22Rv1 (cell line): ENCODE measurements at regions not wholly inside any gene's neighbourhood (a gene's known extent, or its start where the extent isn't known, plus 50 kb on each side); places are given as distances from the start of the nearest gene placed in this dataset.

Experiments
- H3K27ac ChIP-seq: fragments of 450-650 bp; 2 replicates; pipeline ENCODE4 v1.5.1; 2017
- ZFX ChIP-seq: fragments of 450-650 bp; IDR thresholded peaks from 2 replicates; pipeline ENCODE4 v1.6.1; 2017; ENCODE audit warnings: antibody characterized with exemption, borderline replicate concordance
- TF ChIP-seq, protein P1 (sequence below): fragments of 450-650 bp; IDR thresholded peaks from 2 replicates; pipeline ENCODE4 v1.5.1; 2017; ENCODE audit warnings: mild to moderate bottlenecking

DNA sequence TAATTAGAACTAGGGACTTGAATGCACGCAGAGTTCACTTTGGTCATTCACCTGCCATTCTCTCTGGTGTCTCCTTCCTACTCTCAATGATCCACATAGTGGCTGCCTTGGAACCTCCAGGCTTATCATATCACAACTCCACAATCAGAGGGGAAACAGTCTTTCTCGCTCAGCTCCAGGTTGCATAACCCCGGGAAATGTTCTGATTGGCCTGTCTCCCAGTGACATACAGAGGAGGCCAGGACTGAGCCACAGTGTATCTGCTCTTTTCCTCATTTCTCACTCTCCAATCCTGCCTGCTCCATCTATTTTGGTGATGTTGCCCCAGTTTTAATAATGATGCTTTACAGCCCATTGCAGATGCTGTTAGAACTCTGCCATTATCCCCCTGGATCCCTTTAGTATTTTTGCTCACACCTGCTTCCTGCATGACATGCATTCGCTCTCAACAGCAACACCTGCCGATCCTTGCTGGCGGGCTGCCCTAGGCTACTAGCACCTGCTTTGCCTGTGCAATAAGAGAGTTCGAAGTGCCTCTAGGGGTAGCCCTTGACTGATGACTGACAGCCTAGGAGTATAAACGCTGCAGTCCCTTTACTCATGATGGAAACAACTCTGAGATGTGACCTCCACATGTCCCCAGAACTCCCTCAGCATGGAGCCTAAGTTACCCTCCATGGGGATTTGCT, 211.3 kb upstream of the RPS6KA3 start:
- no peak for TF ChIP-seq ZFX
- TF ChIP-seq, protein P1, sequence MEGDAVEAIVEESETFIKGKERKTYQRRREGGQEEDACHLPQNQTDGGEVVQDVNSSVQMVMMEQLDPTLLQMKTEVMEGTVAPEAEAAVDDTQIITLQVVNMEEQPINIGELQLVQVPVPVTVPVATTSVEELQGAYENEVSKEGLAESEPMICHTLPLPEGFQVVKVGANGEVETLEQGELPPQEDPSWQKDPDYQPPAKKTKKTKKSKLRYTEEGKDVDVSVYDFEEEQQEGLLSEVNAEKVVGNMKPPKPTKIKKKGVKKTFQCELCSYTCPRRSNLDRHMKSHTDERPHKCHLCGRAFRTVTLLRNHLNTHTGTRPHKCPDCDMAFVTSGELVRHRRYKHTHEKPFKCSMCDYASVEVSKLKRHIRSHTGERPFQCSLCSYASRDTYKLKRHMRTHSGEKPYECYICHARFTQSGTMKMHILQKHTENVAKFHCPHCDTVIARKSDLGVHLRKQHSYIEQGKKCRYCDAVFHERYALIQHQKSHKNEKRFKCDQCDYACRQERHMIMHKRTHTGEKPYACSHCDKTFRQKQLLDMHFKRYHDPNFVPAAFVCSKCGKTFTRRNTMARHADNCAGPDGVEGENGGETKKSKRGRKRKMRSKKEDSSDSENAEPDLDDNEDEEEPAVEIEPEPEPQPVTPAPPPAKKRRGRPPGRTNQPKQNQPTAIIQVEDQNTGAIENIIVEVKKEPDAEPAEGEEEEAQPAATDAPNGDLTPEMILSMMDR: no peak
- no peak overlapping the region for H3K27ac ChIP-seq

DNA sequence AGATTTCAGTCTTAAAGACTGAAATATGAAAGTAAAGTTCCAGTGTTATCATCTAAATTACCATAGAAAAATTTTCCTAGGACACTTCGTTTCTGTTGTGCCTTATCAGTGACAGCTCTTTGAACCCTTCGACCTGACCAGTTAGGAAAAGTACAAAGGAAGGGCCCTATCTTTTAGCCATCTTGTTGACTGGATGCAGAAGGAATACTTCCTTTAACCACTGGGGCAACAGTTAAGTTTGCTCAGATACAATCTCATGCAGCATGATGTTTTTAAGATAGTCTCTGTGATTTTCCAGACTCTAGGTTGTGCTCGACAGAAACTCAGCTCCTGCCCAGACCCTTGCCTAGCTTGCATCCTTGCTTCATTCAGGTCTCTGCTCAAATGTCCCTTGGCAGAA, 210.5 kb upstream of the RPS6KA3 start:
- H3K27ac ChIP-seq: no peak overlapping the region
- TF ChIP-seq ZFX: no peak

DNA sequence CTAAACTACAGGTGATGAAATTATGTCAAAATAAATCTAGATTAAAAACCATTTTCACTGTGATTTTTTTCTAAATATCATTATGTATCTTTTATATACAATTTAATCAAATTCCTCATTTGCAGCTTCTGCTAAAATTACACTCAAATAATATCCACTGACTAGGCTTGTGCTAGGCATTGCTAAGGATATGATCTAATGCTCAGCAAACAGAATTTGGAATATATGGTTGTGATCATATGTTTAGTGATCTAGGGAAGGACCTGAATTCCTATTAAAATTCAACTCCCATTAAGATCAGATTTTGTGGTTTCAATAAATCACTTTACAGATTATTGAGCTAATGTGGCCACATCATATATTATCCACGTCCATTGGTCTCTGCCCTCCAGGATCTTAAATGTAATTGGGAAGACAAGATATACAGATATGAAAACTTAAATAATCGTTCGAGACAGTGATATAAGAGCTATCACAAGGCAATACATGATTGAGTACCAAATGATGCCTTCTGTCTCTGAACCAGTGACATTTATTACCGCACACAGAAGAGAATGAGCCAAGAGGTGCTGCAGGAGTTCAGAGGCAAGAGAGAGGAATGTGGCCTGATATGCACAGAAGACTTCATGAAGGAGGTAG, 206.0 kb upstream of the RPS6KA3 start:
- H3K27ac ChIP-seq: no peak overlapping the region
- TF ChIP-seq, protein P1: no peak
- TF ChIP-seq ZFX: no peak

DNA sequence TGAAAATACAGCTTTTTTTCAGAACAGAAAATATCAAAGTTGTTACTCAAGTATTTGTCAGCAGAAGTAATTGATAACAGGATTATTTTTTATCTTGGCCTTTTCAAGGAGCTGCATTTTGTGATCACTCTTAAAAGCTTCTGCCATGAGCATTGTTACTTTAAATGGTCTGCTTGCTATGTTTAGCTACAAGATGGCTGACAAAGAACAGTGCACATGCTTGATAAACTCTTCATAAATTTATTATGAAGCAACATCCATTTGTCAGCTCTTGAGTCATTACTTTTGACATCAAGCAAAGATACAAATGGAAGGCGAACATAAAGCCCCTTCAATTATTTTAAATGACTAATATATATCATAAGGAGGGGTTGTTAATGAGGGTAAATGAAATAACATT, 205.4 kb upstream of the RPS6KA3 start:
- H3K27ac ChIP-seq: no peak overlapping the region
- TF ChIP-seq, protein P1: no peak
- no peak for TF ChIP-seq ZFX

DNA sequence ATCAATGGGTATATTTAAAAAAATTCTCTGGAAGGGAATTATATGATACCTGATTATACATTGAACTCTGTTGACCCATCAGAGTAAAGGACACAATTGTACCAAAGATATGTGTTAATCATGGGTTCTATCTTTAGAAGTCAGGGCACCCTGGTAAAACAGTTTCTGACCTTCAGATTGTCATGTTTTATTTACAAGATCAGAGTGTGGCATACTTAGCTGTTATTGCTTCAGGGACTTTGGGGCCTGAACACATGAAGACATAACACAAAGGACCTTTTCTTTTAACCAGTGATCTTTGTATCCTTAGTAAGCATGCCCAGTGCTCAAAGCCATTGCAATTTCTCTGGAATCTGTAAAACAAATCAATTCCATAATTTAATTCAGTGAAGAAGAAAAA, 204.8 kb upstream of the RPS6KA3 start:
- no peak for TF ChIP-seq ZFX
- TF ChIP-seq, protein P1: no peak
- no peak overlapping the region for H3K27ac ChIP-seq

DNA sequence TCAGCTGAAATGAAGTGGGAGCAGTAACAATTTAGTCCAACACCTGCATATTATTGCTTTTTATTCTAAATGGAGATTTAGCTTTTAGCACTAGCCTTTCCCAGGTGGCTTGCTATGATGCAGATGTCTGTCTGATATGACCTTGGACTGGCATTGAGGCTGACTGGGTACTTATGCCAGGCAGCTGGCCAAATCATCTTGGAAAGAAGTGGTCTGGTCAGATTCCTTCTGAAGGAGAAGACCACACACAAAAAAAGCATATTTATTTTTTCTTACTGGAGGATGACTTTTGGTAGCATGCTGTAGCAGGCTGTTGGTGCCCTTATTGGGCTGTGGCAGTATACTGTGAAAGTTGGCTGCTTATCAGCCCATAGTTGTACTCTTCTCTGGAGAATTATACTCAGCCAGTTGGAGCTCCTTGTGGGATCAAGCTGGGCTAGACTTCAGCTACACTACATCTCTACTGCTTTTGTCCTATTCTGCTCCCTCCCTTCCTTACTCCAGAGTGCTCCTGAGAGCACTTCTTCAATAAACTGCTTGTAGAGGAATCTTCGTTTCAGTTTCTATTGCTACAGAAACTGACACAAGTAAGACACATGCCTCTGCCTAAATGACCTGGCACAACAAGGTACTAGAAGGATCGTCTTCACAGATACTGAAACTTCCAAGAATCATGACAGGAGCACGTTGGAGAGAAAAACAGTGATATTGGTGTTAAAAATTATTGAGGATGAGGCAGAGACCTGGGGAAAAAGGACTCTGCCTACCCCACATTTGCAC, 196.8 kb upstream of the RPS6KA3 start:
- H3K27ac ChIP-seq: no peak overlapping the region
- TF ChIP-seq, protein P1: no peak
- TF ChIP-seq ZFX: no peak

DNA sequence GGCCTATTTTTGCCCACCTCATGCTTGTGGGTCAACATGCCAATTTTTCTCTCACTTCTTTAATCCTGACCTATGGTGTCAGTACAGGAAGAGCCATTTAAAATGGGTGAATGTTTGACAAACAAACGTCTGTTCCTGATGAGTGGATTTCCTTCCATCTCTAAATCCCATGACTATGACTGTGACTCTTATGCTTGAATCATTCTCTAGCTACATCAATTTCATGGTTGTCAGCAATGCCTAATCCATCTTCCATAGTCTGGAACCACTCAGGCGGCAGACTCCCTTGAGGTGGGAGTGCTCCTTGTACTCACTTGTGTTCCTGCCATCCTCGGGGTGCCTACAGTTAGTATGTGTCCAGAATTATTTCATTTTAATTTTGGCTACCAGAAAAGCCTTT, 194.9 kb upstream of the RPS6KA3 start:
- TF ChIP-seq, protein P1: no peak
- no peak for TF ChIP-seq ZFX
- no peak overlapping the region for H3K27ac ChIP-seq
